Right lobe of liver (tissue), 4 donors: ENCODE measurements at regions not wholly inside any gene's neighbourhood (a gene's known extent, or its start where the extent isn't known, plus 50 kb on each side); places are given as distances from the start of the nearest gene placed in this dataset.

Source experiments
- POLR2A ChIP-seq: fragments of 450-650 bp; IDR thresholded peaks from one replicate; pipeline ENCODE4 v1.6.1; 2017; ENCODE audit warnings: antibody characterized with exemption, mild to moderate bottlenecking
- TF ChIP-seq, protein P1 (sequence below), 4 donors: fragments of 200-600 bp in 3 of 4; fragments of 450-650 bp in 1 of 4; IDR thresholded peaks; one replicate each; pipeline versions ENCODE4 v1.5.1 to v1.8.0; 2016 to 2022; ENCODE audit warnings: antibody characterized with exemption in 4 of 4, mild to moderate bottlenecking in 2 of 4
- donor health status: DM: no; HTN: no; CAD: no.
- donor health status: DM: no; HTN: no; CAD: no.
- donor health status: DM: no; HTN: yes; CAD: no.

DNA sequence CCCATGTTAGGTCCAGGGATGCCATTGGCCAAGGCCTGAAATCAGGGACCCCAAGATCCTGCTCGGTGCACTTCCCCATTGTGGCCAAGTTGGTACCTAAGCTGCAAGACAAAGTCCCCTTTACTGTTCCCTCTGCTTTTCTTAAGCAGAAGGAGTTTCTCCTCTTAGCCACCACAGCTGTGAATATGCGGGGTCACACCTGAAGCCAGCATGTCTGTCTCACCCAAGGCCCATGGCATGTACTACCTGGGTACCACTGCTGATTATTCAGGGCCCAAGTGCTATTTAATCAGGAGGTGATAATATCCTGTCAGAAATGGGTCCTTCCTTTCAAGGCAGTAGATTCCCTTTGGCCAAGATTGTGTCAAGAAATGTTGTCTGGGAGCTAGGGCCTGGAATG lies 133.9 kb upstream of the DNAH14 start:
- TF ChIP-seq, protein P1, sequence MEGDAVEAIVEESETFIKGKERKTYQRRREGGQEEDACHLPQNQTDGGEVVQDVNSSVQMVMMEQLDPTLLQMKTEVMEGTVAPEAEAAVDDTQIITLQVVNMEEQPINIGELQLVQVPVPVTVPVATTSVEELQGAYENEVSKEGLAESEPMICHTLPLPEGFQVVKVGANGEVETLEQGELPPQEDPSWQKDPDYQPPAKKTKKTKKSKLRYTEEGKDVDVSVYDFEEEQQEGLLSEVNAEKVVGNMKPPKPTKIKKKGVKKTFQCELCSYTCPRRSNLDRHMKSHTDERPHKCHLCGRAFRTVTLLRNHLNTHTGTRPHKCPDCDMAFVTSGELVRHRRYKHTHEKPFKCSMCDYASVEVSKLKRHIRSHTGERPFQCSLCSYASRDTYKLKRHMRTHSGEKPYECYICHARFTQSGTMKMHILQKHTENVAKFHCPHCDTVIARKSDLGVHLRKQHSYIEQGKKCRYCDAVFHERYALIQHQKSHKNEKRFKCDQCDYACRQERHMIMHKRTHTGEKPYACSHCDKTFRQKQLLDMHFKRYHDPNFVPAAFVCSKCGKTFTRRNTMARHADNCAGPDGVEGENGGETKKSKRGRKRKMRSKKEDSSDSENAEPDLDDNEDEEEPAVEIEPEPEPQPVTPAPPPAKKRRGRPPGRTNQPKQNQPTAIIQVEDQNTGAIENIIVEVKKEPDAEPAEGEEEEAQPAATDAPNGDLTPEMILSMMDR (IDR thresholded peaks at IDR 0.05) = no peak
- TF ChIP-seq POLR2A = no peak
